GM10248 (cell line): ENCODE measurements at regions not wholly inside any gene's neighbourhood (a gene's known extent, or its start where the extent isn't known, plus 50 kb on each side); places are given as distances from the start of the nearest gene placed in this dataset.
"Not testable (repeated sequence)": the region's sequence is repeated elsewhere in the genome, so short reads cannot be mapped to it uniquely, and the experiment has no call there.

Experiments used
- CTCF ChIA-PET: fragments of 300-600 bp; sonication (Branson Sonifier 250); formaldehyde crosslinking; extraction: SDS; loops from one replicate; lab custom pipeline; 2021; ENCODE audit warnings: antibody characterized with exemption; lab: Yijun Ruan, JAX
- POLR2A ChIA-PET: fragments of 350-650 bp; sonication (Branson Sonifier 250); formaldehyde crosslinking; extraction: SDS; loops from one replicate; lab custom pipeline; 2020; ENCODE audit warnings: antibody characterized with exemption; lab: Yijun Ruan, JAX
- DNase-seq: peaks from one replicate; pipeline ENCODE4 v3.0.0; 2012; ENCODE audit errors: extremely low spot score
- TF ChIP-seq, protein P1 (sequence below): IDR thresholded peaks from 2 replicates; pipeline ENCODE4 v1.5.1; 2012; ENCODE audit warnings: mild to moderate bottlenecking, low read depth; ENCODE audit errors: extremely low read depth, missing control alignments, control extremely low read depth

GRCh38 chr4:79723507-79723906, 315.5 kb upstream of the GK2 start:
- POLR2A ChIA-PET: no interaction called here
- TF ChIP-seq, protein P1, sequence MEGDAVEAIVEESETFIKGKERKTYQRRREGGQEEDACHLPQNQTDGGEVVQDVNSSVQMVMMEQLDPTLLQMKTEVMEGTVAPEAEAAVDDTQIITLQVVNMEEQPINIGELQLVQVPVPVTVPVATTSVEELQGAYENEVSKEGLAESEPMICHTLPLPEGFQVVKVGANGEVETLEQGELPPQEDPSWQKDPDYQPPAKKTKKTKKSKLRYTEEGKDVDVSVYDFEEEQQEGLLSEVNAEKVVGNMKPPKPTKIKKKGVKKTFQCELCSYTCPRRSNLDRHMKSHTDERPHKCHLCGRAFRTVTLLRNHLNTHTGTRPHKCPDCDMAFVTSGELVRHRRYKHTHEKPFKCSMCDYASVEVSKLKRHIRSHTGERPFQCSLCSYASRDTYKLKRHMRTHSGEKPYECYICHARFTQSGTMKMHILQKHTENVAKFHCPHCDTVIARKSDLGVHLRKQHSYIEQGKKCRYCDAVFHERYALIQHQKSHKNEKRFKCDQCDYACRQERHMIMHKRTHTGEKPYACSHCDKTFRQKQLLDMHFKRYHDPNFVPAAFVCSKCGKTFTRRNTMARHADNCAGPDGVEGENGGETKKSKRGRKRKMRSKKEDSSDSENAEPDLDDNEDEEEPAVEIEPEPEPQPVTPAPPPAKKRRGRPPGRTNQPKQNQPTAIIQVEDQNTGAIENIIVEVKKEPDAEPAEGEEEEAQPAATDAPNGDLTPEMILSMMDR: no peak
- CTCF ChIA-PET: no interaction called here
- no peak for DNase-seq

GRCh38 chr4:79700356-79700755, 292.3 kb upstream of the GK2 start:
- TF ChIP-seq, protein P1: no peak
- CTCF ChIA-PET: no interaction called here
- no peak for DNase-seq
- POLR2A ChIA-PET: no interaction called here

- ChIA-PET POLR2A (no interaction called here), CTCF (no interaction called here)
- TF ChIP-seq, protein P1: no peak
- DNase-seq: no peak
Measured at GRCh38 chr4:79697444-79697843, 289.4 kb upstream of the GK2 start.

DNA sequence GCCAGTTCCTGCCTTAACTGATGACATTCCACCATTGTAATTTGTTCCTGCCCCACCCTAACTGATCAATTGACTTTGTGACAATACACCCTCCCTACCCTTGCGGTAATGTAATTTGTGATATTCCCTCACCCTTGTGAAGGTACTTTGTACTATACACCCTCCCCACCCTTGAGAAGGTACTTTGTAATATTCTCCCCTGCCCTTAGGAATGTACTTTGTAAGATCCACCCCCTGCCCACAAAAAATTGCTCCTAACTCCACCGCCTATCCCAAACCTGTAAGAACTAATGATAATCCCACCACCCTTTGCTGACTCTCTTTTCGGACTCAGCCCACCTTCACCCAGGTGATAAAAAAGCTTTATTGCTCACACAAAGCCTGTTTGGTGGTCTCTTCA, 288.5 kb upstream of the GK2 start:
- DNase-seq, POLR2A ChIA-PET, CTCF ChIA-PET: not testable (repeated sequence)

GRCh38 chr4:79695848-79696247, 287.8 kb upstream of the GK2 start:
- ChIA-PET POLR2A (no interaction called here), CTCF (interaction anchor here (1.3 kb wide), 1 partner anchor 7 kb away, joined by 3 read pairs; no protein-coding TSS in a partner anchor)
- TF ChIP-seq, protein P1: no peak
- no peak for DNase-seq

- CTCF ChIA-PET: interaction anchor here (1.5 kb wide), 1 partner anchor 22 kb away, joined by 3 read pairs; no protein-coding TSS in a partner anchor
- POLR2A ChIA-PET: no interaction called here
Measured at GRCh38 chr4:79689740-79690139, 281.7 kb upstream of the GK2 start.

GRCh38 chr4:79688691-79689090, 280.7 kb upstream of the GK2 start:
- TF ChIP-seq, protein P1: no peak
- no peak for DNase-seq
- CTCF ChIA-PET: no interaction called here
- POLR2A ChIA-PET: no interaction called here

More at GRCh38 chr4:79689740-79690139, 281.7 kb upstream of the GK2 start:
- DNase-seq: no peak
- TF ChIP-seq, protein P1: no peak
